RPMI7951 (cell line): ENCODE measurements at regions not wholly inside any gene's neighbourhood (a gene's known extent, or its start where the extent isn't known, plus 50 kb on each side); places are given as distances from the start of the nearest gene placed in this dataset.

ENCODE experiments used
- DNase-seq: peaks from one replicate; pipeline ENCODE4 v3.0.0-alpha.2; 2012; ENCODE audit warnings: low read depth

DNA sequence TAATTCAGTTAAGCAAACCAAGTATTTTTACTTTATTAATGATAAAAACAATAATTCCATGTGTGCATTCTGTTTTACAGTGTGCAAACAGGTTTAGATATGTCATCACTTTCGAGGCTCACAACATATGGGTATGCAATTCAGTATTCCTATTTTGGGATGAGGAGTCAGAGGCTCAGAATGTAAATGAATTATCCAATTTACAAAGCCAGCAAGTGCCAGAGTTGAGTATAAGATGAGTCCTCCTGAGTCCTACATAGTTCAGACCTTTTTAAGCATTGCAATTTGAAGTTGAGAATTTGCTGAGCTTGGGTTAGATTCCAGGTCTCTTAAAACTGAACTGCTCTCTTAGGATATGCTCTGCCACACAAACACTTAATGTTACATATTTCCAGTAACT lies 424.2 kb upstream of the ROBO2 start:
- no peak for DNase-seq

- DNase-seq: no peak
Observed at GRCh38 chr3:76624164-76624563, 415.7 kb upstream of the ROBO2 start.

- DNase-seq: no peak
Observed at GRCh38 chr3:76627236-76627635, 412.7 kb upstream of the ROBO2 start.

DNA sequence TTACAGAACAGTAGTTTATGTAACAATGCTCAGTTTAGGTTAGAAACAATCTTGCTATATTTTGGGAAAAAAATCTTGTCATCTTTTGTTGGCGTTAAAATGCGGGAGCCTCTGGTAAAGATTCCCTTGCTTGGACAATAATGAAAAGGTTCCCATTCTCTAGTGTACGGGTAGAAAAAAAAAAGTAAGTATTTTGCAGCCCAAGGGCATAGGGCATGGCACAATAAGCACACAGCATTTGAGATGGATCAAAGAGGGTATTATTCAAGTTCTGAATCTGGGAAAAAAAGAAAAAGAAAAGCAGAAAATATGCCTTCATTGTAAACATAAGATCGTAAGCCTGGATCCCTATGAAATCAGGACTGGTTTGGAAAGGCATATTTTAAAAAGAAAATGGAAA lies 408.6 kb upstream of the ROBO2 start:
- DNase-seq: no peak

- DNase-seq: no peak
Observed at GRCh38 chr3:76638006-76638405, 401.9 kb upstream of the ROBO2 start.

DNA sequence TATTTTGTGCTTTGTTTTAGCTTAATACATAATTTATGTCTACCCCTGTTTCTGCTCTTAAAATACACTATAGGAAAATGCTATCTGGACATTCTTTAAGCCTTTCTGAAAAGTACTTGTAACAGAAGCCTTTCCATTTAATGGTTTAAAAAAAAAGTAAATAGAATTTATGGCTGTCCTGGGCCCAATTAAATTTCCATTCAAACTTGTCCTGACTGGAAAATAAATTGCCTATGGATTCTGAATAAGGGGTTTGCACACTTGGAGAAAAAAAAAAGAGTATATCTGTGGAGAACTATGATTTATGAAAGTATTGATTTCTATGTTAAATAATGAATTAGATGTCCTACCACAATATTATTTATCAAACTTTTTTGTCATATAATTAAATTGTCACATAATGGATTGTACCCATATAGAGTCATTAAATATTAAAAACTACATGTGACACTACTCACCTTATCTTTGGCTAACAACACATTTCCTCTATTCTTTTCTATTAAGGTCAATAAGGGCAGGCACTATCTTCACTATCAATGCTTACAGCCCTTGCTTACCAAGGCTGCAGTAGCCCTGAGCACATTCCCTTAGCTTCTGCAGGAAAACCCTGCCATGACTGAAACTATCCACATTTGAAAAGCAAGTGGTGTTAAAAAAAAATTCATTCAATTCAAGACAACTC lies 396.1 kb upstream of the ROBO2 start:
- DNase-seq: no peak

- no peak for DNase-seq
Observed at GRCh38 chr3:76644305-76644675, 395.6 kb upstream of the ROBO2 start.

- no peak for DNase-seq
Observed at GRCh38 chr3:76645724-76646123, 394.2 kb upstream of the ROBO2 start.

GRCh38 chr3:76646921-76647562 lies 392.9 kb upstream of the ROBO2 start:
- DNase-seq: no peak

GRCh38 chr3:76651784-76652183 lies 388.1 kb upstream of the ROBO2 start:
- DNase-seq: no peak

DNA sequence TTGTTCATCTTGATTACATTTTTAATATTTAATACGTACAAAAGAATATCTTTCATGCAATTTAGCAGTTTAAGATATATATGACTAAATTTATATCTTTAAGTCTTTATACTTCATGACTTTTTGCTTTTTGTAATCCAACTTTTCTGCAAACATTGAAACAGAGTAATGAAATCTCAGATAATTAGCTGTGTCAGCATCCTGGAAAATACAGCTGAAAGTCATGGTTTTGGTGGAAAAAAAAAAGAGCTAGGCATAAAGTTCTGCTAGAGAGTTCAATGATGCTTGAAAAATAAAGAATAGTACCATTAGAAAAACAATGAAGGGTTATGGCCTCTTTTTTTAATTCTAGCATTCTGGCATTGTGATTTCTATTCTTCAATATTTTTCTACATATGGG lies 387.4 kb upstream of the ROBO2 start:
- no peak for DNase-seq

GRCh38 chr3:76653640-76654251 lies 386.2 kb upstream of the ROBO2 start:
- DNase-seq: no peak

DNA sequence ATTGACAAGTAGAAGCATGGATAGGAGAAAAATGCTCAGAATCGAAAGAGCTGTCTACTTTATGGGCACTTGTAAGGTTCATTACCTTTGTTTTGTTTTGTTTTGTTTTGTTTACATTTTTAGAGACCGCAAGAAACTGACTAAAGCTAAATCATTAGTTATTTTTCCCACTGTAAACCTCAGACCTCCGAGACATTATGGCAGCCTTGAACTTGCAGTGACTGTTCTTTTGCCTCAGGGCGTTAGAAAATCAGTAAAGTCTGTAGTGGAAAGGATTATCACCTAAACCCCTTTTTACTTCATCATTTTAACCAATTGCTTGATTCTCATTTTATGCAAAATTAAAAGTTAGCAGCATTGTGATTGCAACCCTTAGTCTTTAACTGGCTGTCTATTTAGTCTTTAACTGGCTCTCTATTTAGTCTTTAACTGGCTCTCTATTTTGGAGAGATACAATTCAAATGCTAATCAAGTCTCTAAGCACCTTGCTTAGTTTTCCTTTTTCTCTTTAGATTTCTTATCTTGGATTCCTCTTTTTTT lies 383.3 kb upstream of the ROBO2 start:
- DNase-seq: no peak

DNA sequence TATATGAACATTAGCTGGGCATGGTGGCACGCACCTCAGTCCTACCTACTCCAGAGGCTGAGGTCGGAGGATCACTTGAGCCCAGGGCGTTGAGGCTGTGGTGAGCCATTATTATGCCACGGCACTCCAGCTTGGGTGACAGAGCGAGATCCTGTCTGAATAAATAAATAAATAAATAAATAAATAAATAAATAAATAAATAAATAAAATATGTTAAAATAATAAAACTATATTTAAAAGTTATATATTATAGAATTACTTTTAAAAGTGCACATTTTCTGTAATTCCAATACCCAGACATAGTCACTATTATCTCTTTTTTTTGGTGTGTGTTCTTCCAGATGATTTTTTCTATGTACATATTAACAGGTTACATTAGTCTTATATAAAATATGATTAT lies 382.0 kb upstream of the ROBO2 start:
- no peak for DNase-seq

- DNase-seq: no peak
Observed at GRCh38 chr3:76661527-76662250, 378.2 kb upstream of the ROBO2 start.

DNA sequence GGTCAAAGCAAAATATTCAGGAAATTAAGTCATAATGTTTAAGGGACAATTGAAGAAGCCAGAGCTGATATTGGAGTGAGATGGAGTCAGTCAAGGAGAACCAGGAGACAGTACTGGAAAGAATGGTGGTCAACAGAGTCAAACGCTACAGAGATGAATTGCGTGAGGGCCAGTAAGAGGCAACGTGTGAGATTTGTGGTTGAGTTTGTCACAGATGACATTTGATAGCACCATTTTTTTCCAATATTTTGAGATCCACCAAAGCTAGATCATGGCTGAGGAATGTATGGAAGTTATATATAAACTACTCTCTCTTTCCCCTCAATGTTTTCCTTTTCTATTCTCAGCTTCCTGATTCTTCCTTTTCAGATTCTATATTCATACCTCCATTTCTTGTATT lies 375.1 kb upstream of the ROBO2 start:
- no peak for DNase-seq

GRCh38 chr3:76668653-76669052 lies 371.2 kb upstream of the ROBO2 start:
- no peak for DNase-seq

DNA sequence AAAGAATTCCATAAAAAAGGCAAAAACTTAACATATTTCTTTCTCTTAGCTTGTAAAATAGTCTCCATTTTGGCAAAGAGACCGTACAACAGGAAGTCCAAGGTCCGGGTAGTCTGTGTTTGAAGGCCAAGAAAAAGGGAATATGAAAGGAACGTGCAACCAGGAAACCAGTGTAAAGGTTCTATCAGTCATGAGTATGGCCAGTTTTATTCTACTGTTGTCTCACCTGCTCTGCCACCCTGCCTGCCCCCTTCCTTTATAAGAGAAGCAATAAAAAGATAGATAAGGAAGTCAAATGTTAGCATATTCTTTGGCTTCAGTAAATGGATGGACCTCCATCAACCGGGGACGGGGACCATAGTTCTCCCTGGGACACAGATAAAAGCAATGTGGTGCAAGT lies 370.6 kb upstream of the ROBO2 start:
- DNase-seq: no peak

DNA sequence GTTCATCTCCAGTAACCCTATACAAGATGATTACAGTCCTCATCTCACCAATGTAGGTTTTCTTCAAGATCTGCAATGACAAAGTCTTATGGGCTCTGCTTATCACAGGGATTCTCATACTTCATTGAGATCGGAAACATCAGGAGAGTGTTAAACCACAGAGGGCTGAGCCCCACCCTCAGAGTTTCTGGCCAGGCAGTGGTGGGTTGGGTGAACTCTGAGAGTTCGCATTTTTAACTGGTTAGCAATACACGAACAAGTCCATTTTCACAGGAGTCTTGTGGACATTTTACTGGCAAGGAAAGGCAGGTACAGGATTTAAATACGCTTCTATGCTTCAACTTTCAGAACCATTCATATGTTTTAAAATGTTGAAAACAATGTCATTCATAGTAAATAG lies 366.7 kb upstream of the ROBO2 start:
- no peak for DNase-seq

DNA sequence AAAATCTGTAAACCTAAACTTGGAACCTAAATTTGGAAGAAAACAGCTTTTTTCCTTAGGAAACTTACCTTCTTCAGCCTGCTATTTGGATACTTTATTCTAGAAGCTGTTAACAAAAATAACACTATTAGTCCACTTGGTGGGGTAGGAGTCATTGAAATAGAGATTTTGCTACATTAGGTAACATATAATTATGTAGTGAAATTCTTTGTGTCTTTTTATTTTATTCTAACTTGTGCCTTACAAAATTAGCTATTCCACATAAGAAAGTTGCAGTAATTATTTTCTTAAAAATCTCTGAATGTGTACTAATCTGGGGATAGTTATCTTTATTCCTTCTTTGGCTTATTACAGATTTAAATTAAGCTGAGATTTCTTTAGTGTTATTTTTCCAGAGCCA lies 360.4 kb upstream of the ROBO2 start:
- no peak for DNase-seq

DNA sequence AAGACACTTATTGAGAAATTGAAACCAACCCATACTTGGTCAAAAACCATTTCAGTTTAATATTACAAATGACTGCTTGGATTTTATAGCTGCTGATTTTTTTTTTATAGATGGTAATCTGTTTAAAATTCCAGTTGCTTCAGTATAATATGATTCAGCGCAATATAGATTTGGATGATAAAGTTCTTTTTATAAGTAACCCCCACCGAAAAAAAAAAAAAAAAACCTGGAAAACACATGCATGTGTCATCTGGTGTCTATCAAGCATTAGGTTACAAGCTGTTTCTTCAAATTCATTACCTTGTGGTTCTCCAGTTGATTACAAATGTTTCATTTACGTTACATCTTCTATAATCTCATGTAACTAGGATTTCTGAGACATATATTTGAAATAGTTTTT lies 356.6 kb upstream of the ROBO2 start:
- DNase-seq: no peak

DNA sequence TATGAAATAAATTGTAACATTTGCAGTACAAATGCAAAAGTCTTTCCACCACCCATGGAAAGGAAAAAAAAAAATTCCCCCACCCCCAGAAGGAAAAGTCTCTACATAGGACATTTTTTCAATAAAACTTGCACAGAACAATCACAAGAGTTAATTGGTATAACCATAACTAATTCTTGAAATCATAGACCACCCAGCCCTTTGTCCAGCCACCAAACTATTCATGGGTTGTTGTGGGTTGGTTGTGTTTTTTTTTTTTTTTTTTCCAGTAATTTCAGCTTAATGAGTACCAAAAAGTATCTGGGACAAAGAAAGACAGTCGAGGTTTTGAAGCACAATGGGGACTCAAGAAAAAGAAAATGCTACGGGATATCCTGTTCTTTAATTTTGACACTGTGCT lies 355.0 kb upstream of the ROBO2 start:
- DNase-seq: no peak

DNA sequence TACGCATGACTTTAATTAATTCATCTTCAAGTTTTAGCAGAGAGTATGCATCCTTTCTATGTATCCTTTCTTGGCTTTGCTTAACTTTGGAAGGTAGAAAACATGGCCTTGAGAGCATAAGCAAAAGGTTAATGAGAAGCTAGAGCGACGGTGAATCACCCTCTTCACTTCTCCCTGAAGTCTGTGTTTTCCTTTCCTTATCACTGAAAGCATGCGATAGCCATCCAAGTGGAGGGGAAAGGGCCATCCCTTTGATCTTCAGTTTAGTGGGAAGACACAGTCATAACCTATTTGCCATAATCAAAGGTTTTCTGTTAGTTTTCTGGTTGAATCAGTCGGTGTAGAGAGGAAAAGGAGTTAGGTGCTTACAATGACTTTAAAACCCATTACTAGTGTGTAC lies 354.0 kb upstream of the ROBO2 start:
- no peak for DNase-seq
